Activated effector memory CD4-positive, alpha-beta T cell treated with anti-CD3 and anti-CD28 coated beads, Interleukin-2, amount 50 U/mL, for 16 hours (primary cell): ENCODE measurements at regions not wholly inside any gene's neighbourhood (a gene's known extent, or its start where the extent isn't known, plus 50 kb on each side); places are given as distances from the start of the nearest gene placed in this dataset.
"Not testable (repeated sequence)": the region's sequence is repeated elsewhere in the genome, so short reads cannot be mapped to it uniquely, and the experiment has no call there.

Source experiments
- DNase-seq: peaks from one replicate; pipeline ENCODE4 v3.0.0-alpha.2; 2020

DNA sequence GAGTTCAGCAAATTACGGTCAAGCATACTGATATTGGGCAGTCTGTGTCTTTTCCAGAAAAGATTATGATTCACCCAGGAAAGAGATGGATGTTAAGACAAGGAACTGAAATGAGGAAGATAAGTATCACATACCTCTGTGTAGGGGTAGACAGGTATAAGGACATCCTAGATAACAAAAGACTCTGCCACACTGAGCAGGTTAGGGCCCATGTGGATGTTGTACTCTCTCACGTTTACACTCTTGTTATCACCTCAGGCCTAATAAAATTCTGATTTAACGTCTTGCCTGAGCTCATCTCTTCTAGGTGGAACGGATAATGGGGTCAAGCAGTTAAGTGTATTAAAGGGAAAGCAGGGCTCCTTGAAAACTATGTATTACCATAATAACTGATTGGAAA, 2480.8 kb downstream of the PCDH9 start:
- DNase-seq: no peak

DNA sequence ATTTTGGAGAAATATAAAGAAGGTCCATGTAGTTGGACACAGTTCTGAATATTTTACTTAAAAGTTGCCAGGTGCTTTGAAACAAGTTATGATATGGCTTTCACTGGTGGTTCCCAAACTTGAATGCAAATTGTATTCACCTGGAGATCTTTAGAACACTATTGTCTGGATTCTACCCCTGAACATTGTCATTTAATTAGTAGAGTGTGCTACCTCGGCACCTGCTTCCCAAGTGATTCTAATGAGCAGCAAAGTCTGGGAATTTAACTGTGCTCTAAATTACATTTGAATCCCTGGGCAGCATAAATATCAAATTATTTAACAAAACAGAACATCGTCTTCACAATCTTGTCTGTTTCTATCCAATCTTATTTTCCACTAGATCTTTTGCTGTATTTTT, 2483.3 kb downstream of the PCDH9 start:
- DNase-seq: no peak

DNA sequence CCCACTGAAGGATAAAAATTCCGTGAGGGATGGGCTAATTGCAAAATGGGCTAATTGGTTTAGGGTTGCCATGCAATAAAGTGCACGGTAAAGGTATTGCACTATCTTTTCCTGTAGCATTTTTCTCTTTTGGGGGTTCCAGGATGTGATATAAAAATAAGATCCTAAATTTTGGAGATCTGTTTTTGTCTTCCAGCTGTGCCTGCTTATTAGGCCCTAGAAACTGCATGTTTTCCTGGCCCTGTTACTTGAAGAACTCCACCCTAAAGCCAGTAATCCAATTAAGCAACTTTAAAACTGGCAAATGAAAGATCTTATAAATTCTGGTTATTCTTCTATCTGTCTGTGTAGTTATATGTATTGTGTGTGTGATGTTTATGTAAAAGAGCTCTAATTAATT, 2489.6 kb downstream of the PCDH9 start:
- DNase-seq: no peak

DNA sequence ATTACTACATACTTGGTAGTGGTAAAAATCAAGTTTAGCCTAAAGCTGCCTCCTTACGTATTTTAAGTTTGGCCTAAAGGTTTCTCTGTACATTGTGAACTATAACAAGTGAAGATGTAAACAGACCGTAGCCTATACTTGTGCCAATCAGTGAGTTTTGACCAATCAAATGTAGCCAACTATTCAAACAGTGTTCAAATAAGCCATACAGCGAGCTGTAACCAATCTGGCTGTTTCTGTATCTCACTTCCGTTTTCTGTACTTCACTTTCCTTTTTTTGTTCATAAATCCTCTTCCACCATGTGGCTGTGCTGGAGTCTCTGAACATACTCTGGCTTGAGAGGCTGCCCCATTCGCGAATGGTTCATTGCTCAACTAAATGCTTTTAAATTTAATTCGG, 2504.6 kb downstream of the PCDH9 start:
- no peak for DNase-seq

DNA sequence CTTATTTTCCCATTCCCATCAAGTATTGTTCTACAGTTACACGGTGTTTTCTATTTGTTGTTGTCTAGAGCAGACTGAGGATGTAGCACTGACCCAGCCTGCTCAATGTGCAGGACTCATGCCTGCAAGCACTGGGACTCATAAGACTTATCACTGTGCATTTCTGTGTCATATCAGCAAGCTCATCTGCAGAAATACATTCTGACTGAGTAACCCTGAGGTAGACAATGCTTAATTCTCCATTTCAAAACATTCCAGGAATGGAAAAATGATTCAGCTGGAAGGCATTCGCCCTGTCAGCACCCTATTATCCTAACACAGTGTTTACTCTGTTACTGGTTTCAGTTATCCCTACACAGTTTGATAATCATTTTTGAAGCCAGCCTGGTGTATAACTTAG, 2506.4 kb downstream of the PCDH9 start:
- no peak for DNase-seq

DNA sequence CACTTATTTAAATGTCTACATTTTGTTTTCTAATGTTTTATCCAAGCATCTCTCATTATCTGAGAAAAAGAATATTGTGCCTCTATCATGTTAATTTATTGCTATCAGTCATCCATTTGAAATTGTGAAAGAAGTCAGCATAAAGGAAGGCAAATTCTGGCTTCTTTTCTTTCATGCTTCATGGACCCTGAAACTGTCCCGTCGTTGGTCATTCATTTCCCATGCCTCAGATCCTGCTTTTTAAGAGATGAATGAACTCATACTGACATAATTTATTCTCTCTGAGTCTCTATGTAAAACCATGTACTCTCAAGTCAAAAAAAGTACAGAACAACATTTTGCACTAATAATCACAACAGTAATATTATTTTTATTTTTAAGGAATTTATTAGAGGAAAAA, 2512.0 kb downstream of the PCDH9 start:
- no peak for DNase-seq

DNA sequence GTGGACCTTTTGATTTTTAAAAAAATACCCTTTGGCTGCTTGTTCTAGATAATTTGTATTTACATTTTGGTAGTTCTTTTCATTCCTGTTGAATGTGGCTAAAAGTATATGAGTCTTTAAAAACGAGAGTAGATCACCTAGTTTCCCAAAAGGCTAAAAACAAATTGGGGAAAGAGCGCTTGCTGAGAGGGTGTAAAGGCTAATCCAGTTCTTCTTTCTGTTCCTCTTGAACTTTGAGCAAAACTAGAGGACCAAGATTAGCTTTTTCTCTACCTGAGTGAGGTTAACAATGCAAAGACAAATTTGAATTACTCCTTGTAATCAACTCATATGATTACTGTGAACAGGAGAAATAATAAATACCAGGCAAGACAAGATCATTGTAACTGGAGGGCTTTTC, 2513.2 kb downstream of the PCDH9 start:
- DNase-seq: no peak

DNA sequence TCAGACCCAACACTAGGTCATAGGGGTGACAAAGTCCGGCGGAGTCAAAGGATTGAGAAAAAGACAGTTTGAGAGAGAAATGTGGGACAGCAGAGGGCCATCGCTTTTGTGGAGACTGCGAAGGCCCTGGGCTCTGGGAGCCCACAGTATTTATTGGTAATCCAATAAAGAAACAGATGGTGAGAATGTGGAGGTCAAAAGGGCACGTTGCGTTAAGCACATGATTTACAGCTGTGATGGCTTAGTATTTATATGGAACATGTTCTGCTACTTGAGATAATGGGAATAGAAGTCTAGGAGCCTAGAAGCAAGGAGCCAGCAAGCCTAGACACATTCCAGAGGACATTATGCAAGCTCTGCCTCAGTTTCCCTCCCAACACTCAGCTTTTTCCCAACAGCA, 2521.1 kb downstream of the PCDH9 start:
- DNase-seq: no peak

DNA sequence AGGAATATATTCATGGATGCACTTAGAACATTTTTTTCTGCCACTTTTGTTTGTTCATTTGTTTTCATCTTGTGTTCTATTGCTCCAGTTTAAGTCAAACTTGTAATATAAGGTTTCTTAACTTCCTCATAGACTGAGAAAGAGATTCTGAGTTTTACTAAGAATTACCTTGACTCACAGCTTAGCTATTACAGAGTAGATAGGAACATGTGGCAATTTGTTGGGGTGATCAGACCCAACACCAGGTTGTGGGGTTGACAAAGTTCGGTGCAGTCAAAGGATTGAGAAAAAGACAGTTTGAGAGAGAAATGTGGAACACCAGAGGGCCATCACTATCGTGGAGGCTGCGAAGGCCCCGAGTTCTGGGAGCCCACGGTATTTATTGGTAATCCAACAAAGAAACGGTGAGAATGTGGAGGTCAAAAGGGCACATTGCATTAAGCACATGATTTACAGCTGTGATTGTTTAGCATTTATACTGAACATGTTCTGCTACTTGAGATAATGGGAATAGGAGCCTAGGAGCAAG, 2526.0 kb downstream of the PCDH9 start:
- DNase-seq: no peak

DNA sequence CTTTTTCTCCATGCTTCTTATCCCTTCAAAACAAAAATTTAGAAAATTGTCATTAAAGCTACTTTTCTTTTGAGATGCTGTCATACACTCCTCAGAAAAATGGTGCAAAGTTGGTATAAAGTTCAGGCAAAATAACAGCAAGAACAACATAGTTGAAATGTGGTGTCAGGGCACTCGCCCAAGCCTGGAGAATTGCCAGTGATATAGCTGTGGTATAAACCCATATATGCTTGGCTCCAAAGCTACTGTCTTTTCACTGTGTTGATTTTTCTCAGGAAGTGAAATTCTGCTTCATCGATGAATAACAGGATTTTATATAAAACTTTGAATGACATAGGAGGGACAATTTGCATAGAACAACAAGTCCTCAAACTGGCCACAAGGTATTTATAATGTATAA, 2532.9 kb downstream of the PCDH9 start:
- no peak for DNase-seq

DNA sequence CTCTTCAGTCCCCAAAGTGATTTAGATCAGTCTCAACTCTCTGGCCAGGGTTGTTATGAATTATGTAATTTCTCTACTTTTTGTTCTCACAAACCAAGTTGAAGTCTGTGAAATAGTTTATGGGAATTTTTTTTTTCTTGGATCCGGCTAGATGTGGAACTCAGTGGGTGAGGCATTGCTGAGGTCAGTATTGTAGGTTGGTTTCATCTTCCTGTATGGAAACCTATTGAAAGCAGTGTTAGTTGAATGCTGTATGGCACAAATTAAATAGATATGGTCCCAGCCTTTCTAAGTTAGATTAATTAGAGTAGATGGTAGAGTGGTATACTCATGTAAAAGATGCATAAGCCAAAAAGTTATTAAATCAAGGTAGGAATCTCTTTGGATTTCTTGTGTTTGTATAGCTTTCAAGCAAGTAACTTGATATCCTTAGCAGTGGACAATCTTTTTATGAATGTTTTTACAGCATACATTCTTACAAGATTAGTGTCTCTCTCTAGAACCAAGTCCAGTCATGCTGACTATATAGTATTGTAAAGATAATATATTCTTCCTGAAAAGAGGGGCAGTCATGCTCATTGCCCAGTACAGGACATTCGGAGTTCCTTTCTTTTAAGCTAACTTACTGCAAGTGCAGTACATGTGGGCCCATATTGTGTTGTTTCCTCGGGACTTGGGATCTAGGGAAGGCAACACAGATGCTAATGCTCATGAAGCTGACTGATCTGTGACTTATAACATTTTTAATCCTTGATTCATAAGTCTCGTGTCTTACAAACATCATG, 2541.1 kb downstream of the PCDH9 start:
- DNase-seq: no peak

DNA sequence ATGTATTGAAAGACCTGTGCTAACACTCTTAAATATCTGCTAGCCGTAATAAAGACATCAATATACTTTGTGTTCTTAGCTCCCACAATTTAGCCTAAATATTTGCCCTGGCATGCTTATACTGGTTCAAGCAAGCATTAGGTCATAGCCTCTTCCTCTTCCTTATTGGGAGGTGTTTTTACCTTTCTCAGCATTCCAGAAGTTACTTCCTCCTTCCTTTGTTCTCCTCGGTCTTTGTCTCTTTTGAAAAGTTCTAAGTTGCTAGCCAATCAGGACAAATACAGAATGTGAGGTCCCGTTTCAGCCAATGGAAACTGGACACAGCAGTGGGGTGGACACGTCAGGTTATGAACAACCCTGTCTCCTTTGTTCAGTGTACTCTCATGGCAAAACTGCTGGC, 2543.6 kb downstream of the PCDH9 start:
- not testable (repeated sequence) for DNase-seq

DNA sequence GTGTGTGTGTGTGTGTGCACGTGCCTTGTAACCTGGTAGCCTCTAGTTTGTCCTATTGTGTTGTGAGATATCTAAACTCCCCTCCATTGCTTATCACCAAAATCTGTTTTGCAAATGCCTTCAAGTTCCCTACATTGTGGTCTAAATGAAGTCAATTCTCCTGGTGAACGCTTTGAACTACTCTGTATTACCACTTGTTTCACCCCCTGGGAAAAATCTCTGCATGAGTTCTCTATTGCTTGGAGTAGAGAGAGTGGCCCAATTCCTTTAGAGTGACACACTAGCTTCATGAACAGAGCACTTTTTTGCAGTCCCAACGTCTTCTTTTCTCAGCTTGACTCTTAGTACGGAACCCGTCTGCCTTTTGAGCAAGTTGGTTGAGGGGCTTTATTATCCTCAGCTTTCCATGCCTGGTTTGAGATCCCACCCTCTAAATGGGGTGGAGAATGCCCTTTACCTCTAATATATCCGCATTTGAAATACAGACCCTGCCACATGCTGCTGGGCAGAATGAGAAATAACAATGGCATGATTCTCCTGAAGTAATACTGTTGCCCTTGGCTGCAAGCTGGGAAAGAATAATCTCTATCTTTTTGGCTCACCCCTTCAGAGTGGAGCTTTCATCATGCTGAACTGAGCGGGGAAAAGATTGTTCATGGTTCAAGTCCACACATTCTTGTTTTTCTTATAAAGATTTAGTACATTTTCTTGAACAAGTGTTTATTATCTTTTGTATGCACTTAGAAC, 2545.3 kb downstream of the PCDH9 start:
- no peak for DNase-seq

DNA sequence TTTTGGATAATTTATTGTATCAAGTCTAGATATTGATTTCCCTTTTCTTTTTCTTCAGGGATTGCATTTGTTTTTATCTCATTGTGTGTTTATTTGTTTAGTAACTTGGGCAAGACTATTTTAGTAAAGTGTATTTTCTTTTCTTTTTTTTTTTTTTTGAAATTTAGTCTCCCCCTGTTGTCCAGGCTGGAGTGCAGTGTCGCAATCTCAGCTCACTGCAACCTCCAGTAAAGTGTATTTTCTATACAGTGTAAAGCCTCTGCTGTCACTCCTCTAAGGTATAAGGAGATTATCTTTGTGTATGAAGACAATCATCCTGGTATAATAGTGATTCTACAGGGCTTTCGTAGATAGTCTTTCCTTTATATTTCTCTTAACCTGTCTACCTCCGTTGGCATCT, 2546.0 kb downstream of the PCDH9 start:
- DNase-seq: no peak

DNA sequence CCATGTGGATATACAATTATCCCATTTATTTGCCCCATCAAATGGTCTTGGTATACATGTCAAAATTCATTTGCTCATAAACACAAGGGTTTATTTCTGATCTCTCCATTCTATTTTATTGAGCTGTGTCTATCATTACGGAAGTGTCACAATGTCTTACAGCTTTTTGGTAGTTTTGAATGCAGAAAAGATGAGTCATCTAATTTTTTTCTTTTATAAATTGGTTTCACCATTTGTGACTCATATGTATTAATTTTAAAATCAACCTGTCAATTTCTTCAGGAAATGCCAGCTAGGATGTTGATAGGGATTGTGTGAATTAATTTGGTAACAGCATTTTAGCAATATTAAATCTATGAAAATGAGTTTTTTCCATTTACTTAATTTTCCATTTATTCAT, 2549.4 kb downstream of the PCDH9 start:
- no peak for DNase-seq

DNA sequence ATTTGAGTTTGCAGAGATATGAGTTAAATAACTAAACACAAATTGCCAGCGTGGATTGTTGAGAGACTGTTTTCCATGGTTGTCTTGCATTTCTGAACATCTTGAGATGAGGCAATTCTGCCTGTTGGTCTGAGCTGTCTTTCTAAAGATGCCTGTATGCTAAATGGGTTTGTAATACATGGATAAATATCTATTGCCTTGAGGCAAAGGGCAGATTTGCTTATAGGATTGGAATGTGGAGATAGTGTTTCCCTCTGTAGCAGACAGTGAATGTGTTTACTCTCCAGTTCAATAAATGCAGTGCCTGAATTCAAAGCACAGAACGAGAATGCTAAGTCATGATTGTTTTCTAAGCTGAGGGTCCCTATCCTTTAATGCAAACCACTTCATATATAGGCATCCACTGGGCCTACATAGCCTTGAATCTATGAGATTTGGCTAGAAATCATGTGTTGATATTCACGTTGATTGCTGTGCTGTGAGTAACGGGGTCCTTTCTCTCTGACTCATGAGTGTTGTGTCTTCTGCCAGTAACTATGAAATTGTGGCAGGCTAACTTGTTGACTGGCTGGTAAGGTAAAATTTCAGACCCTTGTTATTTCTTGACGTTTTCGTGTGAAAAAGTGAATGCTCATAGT, 2554.8 kb downstream of the PCDH9 start:
- DNase-seq: no peak

DNA sequence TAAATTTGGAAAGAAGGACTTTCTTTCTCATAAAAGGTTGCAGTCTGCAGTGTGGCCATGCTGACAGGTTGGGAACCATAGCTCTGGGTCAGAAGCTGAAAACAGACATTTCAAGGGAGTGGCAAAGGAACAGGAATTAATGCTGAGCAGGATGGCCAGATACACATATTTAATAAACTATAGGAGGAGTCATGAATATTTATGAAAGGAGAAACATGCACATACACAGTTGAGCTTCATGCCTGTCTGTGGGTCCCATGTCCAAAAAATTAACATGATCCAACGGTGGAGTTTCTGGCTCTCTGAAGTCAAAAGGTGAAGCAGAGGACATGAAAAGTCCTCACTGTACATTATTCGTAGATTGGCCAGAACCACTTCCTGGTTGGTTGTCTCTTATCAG, 2556.0 kb downstream of the PCDH9 start:
- no peak for DNase-seq

DNA sequence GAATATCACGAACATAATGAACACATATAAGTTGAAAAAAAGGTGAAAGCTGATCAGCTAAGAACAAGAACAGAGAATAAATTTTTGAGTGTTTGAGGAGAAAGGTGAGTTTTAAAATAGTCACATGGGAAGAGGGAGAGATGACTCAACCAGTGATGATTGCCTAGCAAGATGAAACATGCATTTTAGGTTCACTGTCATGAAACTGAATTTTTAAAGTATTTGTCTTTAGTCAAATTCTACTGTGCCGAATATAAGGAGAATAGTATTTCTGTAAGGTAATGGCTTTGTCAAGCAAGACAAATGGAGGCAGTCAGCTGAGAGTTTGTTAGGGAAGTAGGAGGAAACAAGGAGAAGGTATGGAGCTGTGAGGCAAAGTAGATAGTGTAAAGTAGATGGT, 2557.4 kb downstream of the PCDH9 start:
- no peak for DNase-seq

DNA sequence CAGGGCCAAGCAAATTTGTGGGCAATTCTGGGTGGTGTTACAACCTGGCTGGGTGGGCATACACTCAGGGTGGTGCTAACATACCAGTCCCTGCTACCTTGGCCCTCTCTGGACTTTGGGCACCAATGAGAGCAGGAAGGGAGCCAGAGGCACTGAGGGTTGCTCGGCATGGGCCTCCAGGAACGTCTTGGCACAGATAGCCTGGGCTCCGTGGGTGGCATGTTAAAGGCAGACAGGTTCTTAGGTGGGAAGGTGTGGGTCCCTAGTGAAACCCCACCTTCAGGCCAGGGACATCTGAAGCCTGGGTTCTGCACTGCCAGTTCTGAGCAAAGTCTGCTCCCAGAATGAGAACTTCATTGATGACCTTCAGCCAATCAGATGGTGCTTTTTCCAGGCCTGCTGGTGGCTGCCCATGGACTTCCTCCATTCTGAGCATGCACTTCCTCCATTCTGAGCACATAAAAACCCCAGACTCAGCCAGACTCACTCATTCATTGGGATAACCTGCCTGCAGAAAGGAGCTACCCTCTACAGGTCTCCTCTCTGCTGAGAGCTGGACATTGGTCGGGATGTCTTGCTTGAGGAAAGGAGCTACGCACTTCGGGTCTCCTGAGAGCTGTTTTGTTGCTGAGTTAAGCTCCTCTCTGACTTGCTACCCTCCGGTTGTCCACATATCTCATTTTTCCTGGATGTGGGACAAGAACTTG, 2567.1 kb downstream of the PCDH9 start:
- no peak for DNase-seq

DNA sequence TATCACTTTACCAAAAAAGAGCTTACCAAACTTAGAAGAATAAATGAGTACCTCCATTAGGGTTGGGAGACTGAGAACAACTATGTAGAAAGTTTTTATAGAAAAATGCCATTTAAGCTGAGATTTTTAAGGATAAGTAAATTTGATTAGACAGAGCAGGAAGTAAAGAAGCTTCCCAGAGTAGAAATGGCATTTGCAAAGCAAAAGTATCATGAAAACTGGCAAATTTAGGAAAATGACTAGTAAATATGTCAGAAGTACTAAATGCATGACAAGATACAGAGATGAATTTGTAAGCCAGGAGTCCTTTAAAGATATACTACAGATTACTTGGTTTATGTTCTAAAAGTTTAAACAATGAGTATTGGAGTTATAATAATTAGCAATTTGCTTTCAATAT, 2581.8 kb downstream of the PCDH9 start:
- no peak for DNase-seq

DNA sequence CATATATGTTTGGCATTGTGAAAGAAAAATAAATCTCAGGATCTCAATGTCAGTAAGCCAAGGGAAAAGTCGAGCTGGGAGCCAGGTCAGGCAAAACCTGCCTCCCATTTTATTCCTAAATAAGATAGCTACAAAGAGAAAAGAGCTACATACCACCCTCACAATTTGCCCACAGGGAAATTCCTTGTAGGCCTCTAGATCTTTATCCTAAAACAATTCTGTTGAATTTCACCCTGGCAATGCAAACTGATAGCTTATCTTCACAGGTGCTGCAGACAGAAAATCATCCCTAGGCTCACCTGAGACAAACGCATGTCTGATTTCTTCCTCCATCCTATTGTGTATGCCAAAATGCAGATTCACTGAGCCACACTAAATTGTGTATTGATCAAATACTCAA, 2587.1 kb downstream of the PCDH9 start:
- DNase-seq: no peak

DNA sequence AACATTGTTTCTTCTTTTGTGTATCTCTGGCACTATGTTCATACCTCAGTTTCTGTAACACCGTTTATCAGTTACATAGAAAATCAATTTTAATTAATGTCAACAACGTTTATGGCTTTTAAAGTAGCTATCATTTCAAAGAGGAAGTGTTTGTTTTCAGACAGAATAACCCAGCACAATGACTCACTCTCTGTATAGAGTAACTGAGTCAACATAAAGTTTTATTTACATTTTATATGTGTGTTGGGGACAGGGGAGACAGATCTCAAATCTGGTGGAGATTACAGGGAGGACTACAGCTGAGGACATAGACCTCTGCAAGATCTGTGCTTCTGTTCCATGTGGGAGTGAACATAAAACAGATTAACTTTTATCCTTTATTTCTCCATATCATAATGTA, 2590.1 kb downstream of the PCDH9 start:
- no peak for DNase-seq

DNA sequence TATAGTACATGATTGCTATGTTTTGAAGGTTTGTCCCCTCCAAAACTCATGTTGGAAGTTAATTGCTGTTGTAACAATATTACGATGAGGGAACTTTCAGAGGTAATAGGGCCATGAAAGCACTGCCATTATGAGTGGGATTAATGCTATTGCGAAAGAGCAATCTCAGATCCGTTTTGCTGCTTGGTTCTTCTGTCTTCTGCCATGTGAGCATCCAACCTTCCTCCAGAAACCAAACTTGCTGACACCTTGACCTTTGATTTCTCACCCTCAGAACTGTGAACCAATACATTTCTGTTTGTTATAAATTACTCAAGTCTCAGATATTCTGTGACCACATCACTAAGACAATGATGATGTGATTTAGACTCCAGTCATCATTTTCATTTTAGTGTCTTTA, 2590.9 kb downstream of the PCDH9 start:
- no peak for DNase-seq
